Natural killer cell (primary cell): ENCODE measurements at regions not wholly inside any gene's neighbourhood (a gene's known extent, or its start where the extent isn't known, plus 50 kb on each side); places are given as distances from the start of the nearest gene placed in this dataset.

Source experiments
- ATAC-seq, 3 donors: fragments of 150-1000 bp in 2 of 3; fragments of 200-7000 bp in 1 of 3; cut with Tn5 transposase; 1 replicate in 1 of 3; 2 replicates in 2 of 3; pipeline ENCODE4 v1.10.0; 2021; ENCODE audit warnings: mild to moderate bottlenecking in 2 of 3, moderate library complexity in 2 of 3
- DNase-seq, 2 donors: peaks; one replicate each; pipeline versions ENCODE4 v3.0.0 to v3.0.0-alpha.2; 2013 to 2021; ENCODE audit warnings: mixed read lengths in 1 of 2
- H3K27ac ChIP-seq: one replicate; pipeline ENCODE4 v1.5.1; 2013; ENCODE audit warnings: mild to moderate bottlenecking, low read length
- H3K27me3 ChIP-seq: one replicate; pipeline ENCODE4 v1.6.1; 2013; ENCODE audit warnings: low read length; ENCODE audit not compliant: control insufficient read depth, insufficient read depth
- H3K36me3 ChIP-seq: one replicate; pipeline ENCODE4 v1.6.1; 2013; ENCODE audit warnings: low read length; ENCODE audit not compliant: control insufficient read depth, insufficient read depth
- H3K4me1 ChIP-seq: one replicate; pipeline ENCODE4 v1.6.1; 2013; ENCODE audit warnings: low read length; ENCODE audit not compliant: control insufficient read depth, insufficient read depth
- H3K4me3 ChIP-seq: one replicate; pipeline ENCODE4 v1.5.1; 2013; ENCODE audit warnings: low read length
- H3K9me3 ChIP-seq: one replicate; pipeline ENCODE4 v1.6.1; 2013; ENCODE audit warnings: low read length; ENCODE audit not compliant: control insufficient read depth, insufficient read depth
- H3K27ac Mint-ChIP-seq, 2 donors: one replicate each; pipeline ENCODE4 v1.8.0; 2022; ENCODE audit warnings: mild to moderate bottlenecking in 2 of 2, mixed read lengths in 2 of 2, moderate library complexity in 1 of 2
- H3K27me3 Mint-ChIP-seq, 2 donors: one replicate each; pipeline ENCODE4 v1.8.0; 2022; ENCODE audit warnings: low read depth in 2 of 2, mixed read lengths in 2 of 2
- H3K36me3 Mint-ChIP-seq: one replicate; pipeline ENCODE4 v1.8.0; 2022; ENCODE audit warnings: mixed read lengths
- H3K4me1 Mint-ChIP-seq, 2 donors: one replicate each; pipeline ENCODE4 v1.8.0; 2022; ENCODE audit warnings: mixed read lengths in 2 of 2
- H3K4me3 Mint-ChIP-seq: one replicate; pipeline ENCODE4 v1.8.0; 2022; ENCODE audit warnings: mild to moderate bottlenecking, moderate library complexity, mixed read lengths
- H3K9me3 Mint-ChIP-seq, 2 donors: one replicate each; pipeline ENCODE4 v1.8.0; 2022; ENCODE audit warnings: mixed read lengths in 2 of 2
- CTCF ChIP-seq: fragments of 200-600 bp; IDR thresholded peaks from one replicate; pipeline ENCODE4 v1.8.0; 2022; ENCODE audit warnings: antibody characterized with exemption
- WGBS: methylation state at CpG from one replicate; pipeline ENCODE4 v1.1.7; 2013; ENCODE audit warnings: missing lambda C conversion rate; ENCODE audit not compliant: insufficient coverage; 5-methylcytosine and 5-hydroxymethylcytosine counted together
- intact Hi-C: fragments of 100-400 bp; cut with micrococcal nuclease; formaldehyde crosslinking; loops from one replicate; pipeline ENCODE4 v1.14.2; 2022

- Mint-ChIP-seq H3K27me3 (no peaks in the 10 kb centered on the region), H3K4me3 (no peak overlapping the region), H3K4me1 (no peaks in the 10 kb centered on the region), H3K9me3 (peaks cover 0 to 2% of the 10 kb centered on the region in 2 donors), H3K36me3 (no peaks in the 10 kb centered on the region), H3K27ac (no peak overlapping the region)
- H3K9me3 ChIP-seq: no peaks in the 10 kb centered on the region
- TF ChIP-seq CTCF: no peak
- H3K4me1 ChIP-seq: no peaks in the 10 kb centered on the region
- ATAC-seq (no peak), DNase-seq (no peak)
- intact Hi-C loops: no loop called here
- H3K36me3 ChIP-seq: no peaks in the 10 kb centered on the region
- H3K27ac ChIP-seq: no peak overlapping the region
- WGBS: 79% methylated on average over 4 of the region's 6 CpGs
- no peak overlapping the region for H3K4me3 ChIP-seq
- H3K27me3 ChIP-seq: no peaks in the 10 kb centered on the region
Measured at GRCh38 chr12:89935850-89936249, 227.2 kb upstream of the ATP2B1 start.

- ATAC-seq: no peak
- no peaks in the 10 kb centered on the region for H3K4me1 Mint-ChIP-seq
- no peaks in the 10 kb centered on the region for H3K36me3 Mint-ChIP-seq
- no peak overlapping the region for H3K4me3 ChIP-seq
- H3K27ac Mint-ChIP-seq: no peak overlapping the region
- no peak overlapping the region for H3K27ac ChIP-seq
- no peaks in the 10 kb centered on the region for H3K27me3 Mint-ChIP-seq
- H3K36me3 ChIP-seq: no peaks in the 10 kb centered on the region
- H3K4me3 Mint-ChIP-seq: no peak overlapping the region
- no peaks in the 10 kb centered on the region for H3K9me3 Mint-ChIP-seq
- H3K27me3 ChIP-seq: no peaks in the 10 kb centered on the region
- DNase-seq: no peak
- no peaks in the 10 kb centered on the region for H3K9me3 ChIP-seq
- TF ChIP-seq CTCF: no peak
- H3K4me1 ChIP-seq: no peaks in the 10 kb centered on the region
- 93% methylated on average over 1 of the region's 1 CpG for WGBS
- intact Hi-C loops: no loop called here
Measured at GRCh38 chr12:89933911-89934310, 225.3 kb upstream of the ATP2B1 start.

GRCh38 chr12:89932954-89933353, 224.3 kb upstream of the ATP2B1 start:
- no peaks in the 10 kb centered on the region for H3K27me3 ChIP-seq
- Mint-ChIP-seq H3K4me1 (no peaks in the 10 kb centered on the region), H3K27ac (no peak overlapping the region), H3K27me3 (no peaks in the 10 kb centered on the region), H3K36me3 (no peaks in the 10 kb centered on the region), H3K4me3 (no peak overlapping the region), H3K9me3 (no peaks in the 10 kb centered on the region)
- H3K27ac ChIP-seq: no peak overlapping the region
- H3K4me1 ChIP-seq: no peaks in the 10 kb centered on the region
- intact Hi-C loops: no loop called here
- DNase-seq: no peak
- no peak for TF ChIP-seq CTCF
- H3K9me3 ChIP-seq: no peaks in the 10 kb centered on the region
- 76% methylated on average over 4 of the region's 4 CpGs for WGBS
- no peaks in the 10 kb centered on the region for H3K36me3 ChIP-seq
- no peak overlapping the region for H3K4me3 ChIP-seq
- no peak for ATAC-seq

- peak overlapping the region; percentile 31 for H3K4me3 ChIP-seq
- Mint-ChIP-seq H3K36me3 (no peaks in the 10 kb centered on the region), H3K4me3 (no peak overlapping the region), H3K4me1 (peaks cover 5 to 6% of the 10 kb centered on the region in 2 donors), H3K27ac (no peak overlapping the region), H3K27me3 (no peaks in the 10 kb centered on the region), H3K9me3 (no peaks in the 10 kb centered on the region)
- no peaks in the 10 kb centered on the region for H3K36me3 ChIP-seq
- no peak for DNase-seq
- no CpG with 5 or more reads among the region's 1 CpG for WGBS
- H3K27me3 ChIP-seq: no peaks in the 10 kb centered on the region
- peak overlapping the region; percentile 92 for H3K27ac ChIP-seq
- peaks cover 2% of the 10 kb centered on the region for H3K4me1 ChIP-seq
- ATAC-seq: no peak
- intact Hi-C loops: no loop called here
- no peak for TF ChIP-seq CTCF
- H3K9me3 ChIP-seq: no peaks in the 10 kb centered on the region
Measured at GRCh38 chr12:89928467-89928866, 219.8 kb upstream of the ATP2B1 start.
